ENCODE measurements at regions not wholly inside any gene's neighbourhood (a gene's known extent, or its start where the extent isn't known, plus 50 kb on each side); places are given as distances from the start of the nearest gene placed in this dataset.
"Not testable (repeated sequence)": the region's sequence is repeated elsewhere in the genome, so short reads cannot be mapped to it uniquely, and the experiment has no call there.

- no peak for DNase-seq (ENCODE audit: low spot score)
Observed at GRCh38 chr5:98314292-98314691, 459.2 kb upstream of the RGMB start.

GRCh38 chr5:98318386-98318785, 455.1 kb upstream of the RGMB start:
- DNase-seq (ENCODE audit: low spot score), result no peak

- no peak for DNase-seq (ENCODE audit: low spot score)
Observed at GRCh38 chr5:98319299-98320011, 454.0 kb upstream of the RGMB start.

GRCh38 chr5:98320343-98320742, 453.1 kb upstream of the RGMB start:
- DNase-seq (ENCODE audit: low spot score), result no peak

GRCh38 chr5:98321361-98321760, 452.1 kb upstream of the RGMB start:
- no peak for DNase-seq (ENCODE audit: low spot score)

- not testable (repeated sequence) for DNase-seq (ENCODE audit: low spot score)
Observed at GRCh38 chr5:98325187-98325586, 448.3 kb upstream of the RGMB start.

GRCh38 chr5:98328015-98328414, 445.4 kb upstream of the RGMB start:
- DNase-seq (ENCODE audit: low spot score), result no peak

- DNase-seq (ENCODE audit: low spot score), result no peak
Observed at GRCh38 chr5:98330871-98331270, 442.6 kb upstream of the RGMB start.

GRCh38 chr5:98333921-98334320, 439.5 kb upstream of the RGMB start:
- no peak for DNase-seq (ENCODE audit: low spot score)

GRCh38 chr5:98334946-98335345, 438.5 kb upstream of the RGMB start:
- no peak for DNase-seq (ENCODE audit: low spot score)

- DNase-seq (ENCODE audit: low spot score), result no peak
Observed at GRCh38 chr5:98339141-98339848, 434.2 kb upstream of the RGMB start.

- DNase-seq (ENCODE audit: low spot score), result no peak
Observed at GRCh38 chr5:98341038-98342032, 432.1 kb upstream of the RGMB start.

GRCh38 chr5:98342958-98343660, 430.4 kb upstream of the RGMB start:
- not testable (repeated sequence) for DNase-seq (ENCODE audit: low spot score)

GRCh38 chr5:98349251-98349989, 424.0 kb upstream of the RGMB start:
- no peak for DNase-seq (ENCODE audit: low spot score)

GRCh38 chr5:98349990-98350365, 423.5 kb upstream of the RGMB start:
- DNase-seq (ENCODE audit: low spot score), result no peak

- DNase-seq (ENCODE audit: low spot score), result no peak
Observed at GRCh38 chr5:98354922-98355321, 418.5 kb upstream of the RGMB start.

GRCh38 chr5:98360548-98360947, 412.9 kb upstream of the RGMB start:
- no peak for DNase-seq (ENCODE audit: low spot score)

- DNase-seq (ENCODE audit: low spot score), result no peak
Observed at GRCh38 chr5:98363157-98363556, 410.3 kb upstream of the RGMB start.

GRCh38 chr5:98364549-98364948, 408.9 kb upstream of the RGMB start:
- no peak for DNase-seq (ENCODE audit: low spot score)

- no peak for DNase-seq (ENCODE audit: low spot score)
Observed at GRCh38 chr5:98365126-98365525, 408.3 kb upstream of the RGMB start.

- no peak for DNase-seq (ENCODE audit: low spot score)
Observed at GRCh38 chr5:98368141-98368540, 405.3 kb upstream of the RGMB start.

Measured in CD4-positive, alpha-beta T cell treated with Interleukin-6 at 100 ng/mL for 8 hours (primary cell).